NCI-H69 (cell line): ENCODE measurements at regions not wholly inside any gene's neighbourhood (a gene's known extent, or its start where the extent isn't known, plus 50 kb on each side); places are given as distances from the start of the nearest gene placed in this dataset.

Experiments
- DNase-seq: peaks from one replicate; lab custom pipeline; 2025; lab: John Stamatoyannopoulos, UW

DNA sequence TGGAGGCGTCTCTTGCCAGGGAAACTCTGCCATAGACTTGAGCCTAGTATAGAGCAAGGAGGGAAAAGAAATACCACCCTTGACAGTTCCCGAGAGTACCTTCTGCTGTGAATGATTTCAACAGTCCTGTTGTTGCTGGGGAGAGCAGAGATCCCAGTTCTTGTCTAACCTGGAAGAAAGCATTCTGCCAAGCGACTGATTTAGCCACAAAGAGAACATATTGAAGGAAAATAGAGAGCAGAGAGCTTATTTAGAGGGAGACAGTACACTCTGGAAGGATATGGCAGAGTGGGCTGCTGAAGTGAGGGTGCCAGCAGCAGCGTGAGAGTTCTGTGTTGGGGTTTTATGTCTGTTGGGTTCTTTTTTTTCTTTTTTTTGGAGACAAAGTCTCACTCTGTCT is 966.9 kb upstream of the TMEM132C start:
- no peak for DNase-seq

DNA sequence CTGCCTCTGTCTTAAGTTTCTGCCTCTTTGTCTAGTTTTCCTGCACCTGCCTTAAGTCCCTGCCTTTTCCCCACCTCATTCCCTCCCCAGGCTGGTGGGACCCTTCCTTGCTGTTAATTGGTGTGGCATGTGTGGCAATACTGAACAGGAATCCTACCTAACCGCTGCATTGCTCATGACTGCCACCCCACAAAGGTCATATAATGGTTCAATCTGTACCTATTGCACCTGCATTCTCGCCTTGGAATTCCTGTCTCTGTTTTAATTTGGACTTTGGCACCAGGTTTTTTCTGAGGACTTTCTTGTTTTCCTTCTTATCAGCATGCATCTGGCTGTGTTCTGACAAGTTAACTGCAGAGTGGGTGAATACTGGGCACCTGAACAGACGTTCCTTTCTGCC is 966.2 kb upstream of the TMEM132C start:
- no peak for DNase-seq

DNA sequence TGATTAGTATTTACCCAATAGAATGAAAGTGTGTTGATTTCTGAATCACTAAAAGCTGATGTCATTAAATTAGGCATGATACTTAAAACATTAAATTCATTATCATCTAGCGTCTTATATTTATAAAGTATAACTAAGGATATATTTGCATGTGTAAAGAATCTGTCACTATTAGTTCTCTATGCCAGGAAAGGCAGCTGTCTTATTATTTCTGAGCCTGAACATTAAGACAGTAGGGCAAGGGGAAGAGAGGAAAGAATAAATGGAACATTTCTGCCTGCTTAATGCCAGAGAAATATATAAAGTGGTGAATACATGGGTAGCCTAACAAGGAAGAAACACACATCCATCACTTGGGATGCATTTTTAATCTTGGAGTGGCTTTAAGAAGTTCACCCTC is 965.1 kb upstream of the TMEM132C start:
- no peak for DNase-seq

DNA sequence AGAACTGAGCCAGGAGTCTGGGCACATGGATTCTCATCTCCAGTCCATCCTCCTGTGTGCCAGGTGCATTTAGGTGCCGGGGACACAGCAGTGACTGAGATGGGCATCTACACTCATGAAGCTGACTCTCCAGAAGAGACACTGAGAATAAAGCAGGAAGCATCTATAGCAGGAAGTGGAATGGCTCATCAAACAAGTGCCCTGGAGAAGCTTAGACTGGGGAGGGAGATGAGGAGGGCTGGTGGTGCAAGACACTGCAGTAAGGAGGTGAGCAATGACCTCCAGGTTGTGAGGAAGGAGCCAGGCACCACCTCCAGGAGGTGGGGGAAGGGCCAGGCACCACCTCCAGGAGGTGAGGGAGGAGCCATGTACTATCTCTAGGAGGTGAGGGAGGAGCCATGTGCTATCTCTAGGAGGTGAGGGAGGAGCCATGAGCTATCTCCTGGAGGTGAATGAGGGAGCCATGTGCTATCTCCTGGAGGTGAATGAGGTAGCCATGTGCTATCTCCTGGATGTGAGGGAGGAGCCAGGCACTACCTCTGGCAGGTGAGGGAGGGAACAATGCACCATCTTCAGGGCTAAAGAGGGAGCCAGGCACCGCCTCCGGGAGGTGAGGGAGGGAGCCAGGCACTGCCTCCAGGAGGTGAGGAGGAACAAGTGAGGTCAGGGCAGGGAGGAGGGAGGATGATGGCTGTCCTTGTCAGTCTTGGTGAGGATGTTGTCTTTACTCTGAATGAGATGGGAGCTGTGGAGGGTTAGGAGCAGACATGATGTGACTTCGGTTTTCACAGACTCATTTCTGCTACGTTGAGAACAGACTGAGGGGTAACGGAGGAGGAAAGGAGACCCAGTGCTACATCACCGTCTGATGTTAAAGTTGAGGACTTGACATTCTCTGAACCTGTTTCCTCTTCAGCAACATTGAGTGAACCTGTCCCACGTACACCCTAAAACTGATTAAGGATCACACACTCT is 961.9 kb upstream of the TMEM132C start:
- no peak for DNase-seq

DNA sequence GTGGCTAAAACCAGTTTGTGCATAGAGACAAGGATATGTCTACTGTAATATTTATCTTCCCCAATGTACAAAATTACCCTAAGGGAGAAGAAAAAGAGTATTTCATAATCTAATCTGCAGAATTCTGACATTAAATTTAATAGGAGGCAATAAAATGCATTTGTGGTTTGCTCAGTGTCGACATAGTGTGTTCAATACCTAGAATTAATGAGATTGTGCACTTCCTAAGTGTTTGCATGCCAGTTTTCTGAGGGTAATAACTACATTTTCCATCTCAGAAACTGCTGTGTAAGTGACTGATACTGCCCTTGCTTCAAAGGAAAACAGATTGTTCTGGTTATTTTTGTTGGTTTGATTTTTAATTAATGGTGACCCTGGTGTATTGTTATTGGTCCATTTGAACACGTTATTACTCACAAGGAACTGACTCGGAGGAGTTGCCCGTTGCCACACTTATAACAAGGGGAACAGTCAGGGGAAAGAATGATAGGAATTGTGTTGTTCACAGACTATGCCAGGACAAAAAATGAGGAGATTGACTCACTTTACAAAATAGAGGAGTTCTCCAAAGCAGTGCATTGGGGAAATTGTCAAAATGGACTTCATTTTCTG is 960.3 kb upstream of the TMEM132C start:
- DNase-seq = no peak

DNA sequence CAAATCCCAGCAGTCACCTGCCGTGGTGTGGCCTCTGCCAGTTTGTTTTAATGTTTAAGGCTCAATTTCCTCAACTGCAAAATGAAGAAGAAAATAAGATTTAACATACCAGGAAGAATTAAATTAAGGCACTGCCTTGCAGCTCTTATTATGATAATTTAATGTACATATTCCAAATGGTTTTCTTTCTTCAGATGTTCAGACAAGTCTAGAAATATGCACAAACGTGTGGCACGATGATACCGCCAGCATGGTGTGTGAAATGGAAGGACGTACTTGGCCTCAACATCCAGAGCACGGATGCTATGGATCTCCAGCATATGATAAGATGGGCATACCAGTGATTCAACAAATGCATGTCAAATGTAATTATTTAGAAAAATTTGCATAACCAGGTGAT is 959.4 kb upstream of the TMEM132C start:
- DNase-seq = no peak

DNA sequence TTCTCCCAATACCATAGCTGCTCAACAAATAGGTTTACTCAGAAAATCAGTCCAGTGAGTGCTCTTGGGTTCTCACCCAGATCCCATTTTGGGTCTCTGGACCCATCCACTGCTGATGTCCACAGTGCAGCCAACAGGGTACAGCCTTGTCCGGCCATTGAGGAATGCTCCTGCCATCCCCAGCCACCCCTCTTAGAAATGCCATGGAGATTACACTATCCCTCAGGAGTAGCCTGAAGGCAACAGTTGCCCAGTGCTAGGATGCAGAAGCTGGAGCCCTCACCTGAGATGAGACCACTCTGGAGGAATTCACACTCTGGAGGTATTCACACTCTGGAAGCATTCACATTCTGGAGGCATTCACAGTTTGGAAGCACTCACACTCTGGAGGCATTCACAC is 958.8 kb upstream of the TMEM132C start:
- no peak for DNase-seq

DNA sequence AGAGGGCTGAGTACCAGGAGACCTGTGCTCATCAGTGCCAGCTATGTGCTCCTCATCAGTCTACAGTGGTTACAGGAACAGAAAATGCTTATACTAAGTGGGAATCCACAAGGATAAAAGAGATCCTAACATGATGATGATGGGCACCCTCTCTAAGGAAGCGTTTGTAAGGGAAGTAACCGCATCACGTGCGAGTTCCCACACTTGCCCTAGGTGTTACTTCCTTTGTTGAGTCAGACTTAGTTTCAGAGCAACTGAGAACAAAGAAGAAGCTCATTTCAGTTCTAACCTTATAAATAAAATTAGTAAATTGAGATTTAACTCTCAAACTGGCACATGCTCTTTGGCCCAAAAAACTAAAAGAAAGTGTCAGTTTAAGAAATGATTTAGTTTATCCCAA is 956.4 kb upstream of the TMEM132C start:
- no peak for DNase-seq

DNA sequence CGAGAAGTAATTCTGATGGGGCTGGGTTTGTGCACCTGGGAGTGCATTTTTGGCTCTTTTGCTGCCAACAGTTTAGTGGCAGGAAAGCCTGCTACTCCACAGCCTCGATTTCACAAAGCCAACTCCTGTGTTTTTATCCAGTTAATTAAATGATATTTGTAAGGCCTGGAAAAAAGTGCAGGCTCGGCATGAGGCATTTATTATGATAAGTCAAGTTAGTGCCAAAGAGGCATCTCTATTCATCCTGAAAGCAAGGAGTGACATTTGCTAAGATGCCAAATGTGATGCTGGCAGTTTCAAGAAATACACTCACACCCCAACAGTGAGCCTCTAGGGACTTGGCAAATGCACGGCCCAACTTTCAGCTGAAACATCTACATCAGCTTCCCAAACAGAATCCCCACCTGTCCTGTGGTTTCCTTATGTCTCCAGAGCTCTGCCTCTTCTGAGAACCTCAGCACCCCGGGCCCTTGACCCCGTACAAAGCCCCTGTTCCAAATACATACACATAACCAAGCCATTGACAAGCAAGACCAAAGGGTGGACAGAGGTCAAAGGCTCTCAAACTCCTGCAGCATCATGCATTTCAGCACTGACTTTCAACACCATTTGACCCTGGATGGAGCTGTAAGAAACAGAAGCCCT is 955.1 kb upstream of the TMEM132C start:
- no peak for DNase-seq

DNA sequence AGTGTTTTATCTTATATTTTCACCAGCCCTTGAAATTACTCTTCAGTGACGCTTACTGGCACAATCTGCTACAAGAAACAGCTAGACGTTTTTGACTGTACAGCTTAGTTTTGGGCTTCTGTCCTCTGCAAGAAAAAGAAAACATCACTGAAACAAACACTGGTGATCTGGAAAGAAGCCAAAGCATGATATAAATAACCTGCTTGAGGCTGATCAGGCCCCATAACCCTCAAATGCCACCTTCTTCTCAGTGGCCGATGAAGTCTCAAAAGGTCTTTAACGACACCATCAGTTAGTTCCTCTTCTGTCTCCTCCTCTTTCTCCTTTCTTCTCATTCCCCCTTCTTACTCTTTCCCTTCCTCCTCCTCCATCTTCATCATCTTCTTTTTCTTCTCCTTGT is 942.3 kb upstream of the TMEM132C start:
- DNase-seq = no peak

DNA sequence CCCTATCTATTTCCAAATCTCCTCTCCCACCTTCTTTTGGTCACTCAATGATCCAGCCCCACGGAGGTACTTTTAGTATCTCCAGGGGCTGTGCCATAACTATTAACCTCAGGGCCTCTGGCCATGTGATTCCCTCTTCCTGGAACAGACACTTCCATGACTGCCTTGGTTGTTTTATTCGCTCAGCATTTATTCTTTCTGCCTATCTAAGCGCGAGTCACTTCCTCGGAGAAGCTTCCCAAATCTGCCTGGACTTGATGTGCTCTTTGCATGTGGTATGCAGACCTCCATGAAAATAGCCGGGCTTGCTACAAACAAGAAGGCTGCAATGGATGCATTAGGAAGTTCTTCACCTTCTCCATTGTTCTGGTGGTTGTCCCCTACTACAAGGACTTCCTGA is 939.0 kb upstream of the TMEM132C start:
- no peak for DNase-seq

DNA sequence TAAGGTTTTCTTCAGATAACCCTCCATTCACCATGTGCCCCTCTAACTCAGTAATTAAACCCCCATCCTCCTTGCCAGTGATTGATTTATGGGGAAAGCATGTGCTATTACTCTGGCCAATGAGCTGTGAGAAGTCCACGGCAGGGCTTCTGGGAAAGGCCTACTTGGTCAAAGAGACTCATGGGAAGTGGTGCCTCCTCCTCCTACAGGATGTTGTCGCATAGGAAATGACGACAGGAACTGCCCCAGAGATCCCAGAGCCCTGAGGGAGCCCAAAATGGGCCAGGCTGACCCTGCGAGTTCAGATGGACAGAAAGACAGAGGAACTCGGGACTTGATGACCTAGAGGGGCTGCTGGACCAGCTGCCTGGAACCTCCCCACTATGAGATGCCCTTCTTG is 938.1 kb upstream of the TMEM132C start:
- DNase-seq = no peak

DNA sequence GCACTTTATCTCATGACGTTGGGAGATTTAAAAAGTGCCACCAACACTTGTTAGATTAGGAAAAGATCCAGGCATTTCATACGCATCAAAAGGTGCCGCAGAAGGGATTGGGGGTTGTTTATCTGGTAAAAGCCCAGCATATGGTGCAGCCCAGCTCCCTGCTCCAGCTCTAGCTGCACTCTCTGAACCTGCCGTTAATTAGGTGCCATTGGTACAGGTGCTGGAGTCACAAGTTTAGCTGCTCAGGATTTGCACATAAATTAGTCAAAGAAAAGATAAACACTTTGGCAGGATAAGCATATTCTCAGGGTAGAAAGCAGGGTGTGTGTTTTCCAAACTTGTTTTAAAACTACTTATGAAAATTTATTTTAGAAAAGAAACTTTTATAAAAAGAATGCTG is 932.6 kb upstream of the TMEM132C start:
- no peak for DNase-seq

DNA sequence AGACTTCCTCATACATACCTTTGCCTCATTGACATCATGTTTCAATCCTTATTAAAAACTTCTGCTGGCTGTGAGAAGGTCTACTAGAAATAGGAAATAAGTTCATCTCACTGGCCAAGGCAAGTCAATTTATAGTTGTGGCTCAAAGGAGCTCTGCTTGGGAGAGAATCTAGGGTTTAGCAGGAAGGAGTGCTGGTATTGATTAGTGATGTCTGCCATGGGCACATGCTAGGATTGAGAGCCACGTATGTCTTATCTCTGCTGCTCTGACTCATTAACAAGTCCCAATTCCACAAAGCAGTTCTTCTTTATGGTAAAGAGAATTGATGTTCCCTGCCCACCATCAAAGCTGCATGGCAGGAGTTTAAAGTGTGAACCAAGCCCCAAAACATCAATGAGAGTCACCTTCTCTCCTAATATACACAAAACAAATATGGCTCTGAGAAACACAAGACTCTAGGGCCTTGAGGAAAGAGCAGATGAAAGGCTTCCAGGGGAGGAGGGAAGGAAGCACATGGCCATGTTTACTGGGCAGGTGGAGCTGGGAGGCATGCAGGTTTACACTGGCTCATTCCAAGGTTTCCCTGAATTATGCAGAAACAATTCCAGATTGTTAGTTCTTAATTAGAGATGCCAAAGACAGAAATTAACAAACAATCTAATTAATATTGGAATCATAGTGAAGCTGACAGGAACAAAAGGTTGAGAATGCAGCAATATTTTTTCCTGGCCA is 931.9 kb upstream of the TMEM132C start:
- DNase-seq = no peak

DNA sequence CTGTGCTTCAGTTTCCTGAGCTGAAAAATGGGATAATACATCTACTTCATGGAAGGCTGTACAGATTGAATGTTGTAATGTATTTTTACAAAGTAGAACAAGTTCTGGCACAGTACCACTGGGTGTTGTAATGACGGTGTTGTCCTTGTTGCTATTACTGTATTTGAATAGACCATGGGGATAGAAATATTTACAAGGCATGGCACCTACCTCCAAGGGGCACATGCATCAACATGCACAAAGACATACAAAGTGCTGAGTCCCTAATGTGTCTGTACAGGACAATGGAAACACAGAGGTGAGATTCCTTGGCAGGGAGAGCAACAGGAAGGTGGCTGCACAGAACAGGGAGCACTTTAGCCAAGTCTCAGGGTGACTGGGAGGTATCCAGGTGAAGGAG is 930.6 kb upstream of the TMEM132C start:
- no peak for DNase-seq

DNA sequence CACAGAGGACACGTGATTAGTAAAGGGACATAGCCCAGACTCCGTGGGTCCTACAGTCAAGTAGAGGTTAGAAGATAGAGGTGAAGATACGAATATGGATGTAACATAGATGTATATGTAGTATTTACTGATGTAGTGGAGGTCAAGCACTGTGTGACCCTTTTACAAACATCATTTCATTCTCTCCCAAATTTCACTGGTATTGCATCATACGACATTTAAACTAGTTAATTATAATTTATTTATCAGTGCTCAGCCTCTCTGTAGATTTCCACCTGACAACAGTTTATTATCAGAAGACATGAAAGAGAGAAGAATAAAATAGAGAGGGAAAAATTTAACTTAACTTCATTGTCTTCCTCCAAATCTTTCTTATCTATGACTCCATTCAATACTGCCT is 927.9 kb upstream of the TMEM132C start:
- DNase-seq = no peak

DNA sequence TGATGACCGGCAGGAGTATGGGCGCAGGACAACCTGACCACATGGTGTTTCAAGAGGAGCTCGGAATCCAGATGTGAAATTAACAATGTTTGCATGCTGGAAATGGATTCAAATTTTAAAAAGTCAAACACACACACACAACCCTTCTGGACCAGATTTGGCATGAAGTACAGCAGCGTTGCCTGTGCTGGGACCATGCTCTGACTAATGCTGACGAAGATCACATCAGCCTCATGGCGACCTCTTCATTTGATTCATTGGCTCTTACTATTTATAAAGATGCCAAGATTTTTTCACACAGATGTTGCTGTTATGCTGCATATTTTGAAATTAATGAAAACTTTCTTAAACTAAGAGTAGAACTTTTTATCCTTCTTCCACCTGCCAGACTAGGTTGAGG is 926.6 kb upstream of the TMEM132C start:
- DNase-seq = no peak

DNA sequence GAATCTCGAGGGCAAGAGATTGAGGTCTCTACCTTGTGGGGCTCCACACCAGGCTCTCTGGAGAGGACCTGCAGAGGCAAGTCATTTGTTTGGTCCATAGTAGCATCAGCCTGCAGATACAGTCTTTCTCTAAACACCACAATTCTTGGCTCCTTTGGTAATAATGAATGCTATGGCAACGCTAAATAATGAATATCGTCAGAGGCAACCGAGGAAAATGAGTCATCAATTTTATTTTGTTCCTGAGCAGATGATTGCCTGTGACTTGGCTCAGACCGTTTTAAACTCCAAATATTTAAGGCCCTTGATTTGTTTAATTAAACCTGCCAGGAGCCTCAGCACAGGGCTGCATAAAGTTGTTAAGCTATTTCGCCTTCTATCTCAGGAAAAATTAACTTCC is 924.1 kb upstream of the TMEM132C start:
- DNase-seq = no peak

DNA sequence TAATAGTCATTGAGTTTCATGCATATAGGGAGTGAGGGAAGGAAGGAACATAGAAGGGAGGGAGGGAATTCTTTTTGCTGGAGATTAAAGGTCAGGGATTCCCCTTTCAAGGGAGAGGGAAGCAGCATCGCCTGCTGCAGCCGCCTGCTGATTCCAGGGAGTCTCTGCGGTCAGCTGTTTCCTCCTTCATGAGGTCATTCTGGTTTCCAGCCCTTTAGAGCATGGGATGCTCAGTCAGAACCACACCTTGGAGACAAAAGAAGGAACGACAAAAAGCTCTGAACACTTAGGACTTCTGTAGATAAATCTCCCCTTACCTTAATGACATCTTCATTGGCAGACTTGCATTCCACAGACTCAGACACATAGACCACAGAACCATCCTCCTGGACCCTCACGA is 923.0 kb upstream of the TMEM132C start:
- no peak for DNase-seq

DNA sequence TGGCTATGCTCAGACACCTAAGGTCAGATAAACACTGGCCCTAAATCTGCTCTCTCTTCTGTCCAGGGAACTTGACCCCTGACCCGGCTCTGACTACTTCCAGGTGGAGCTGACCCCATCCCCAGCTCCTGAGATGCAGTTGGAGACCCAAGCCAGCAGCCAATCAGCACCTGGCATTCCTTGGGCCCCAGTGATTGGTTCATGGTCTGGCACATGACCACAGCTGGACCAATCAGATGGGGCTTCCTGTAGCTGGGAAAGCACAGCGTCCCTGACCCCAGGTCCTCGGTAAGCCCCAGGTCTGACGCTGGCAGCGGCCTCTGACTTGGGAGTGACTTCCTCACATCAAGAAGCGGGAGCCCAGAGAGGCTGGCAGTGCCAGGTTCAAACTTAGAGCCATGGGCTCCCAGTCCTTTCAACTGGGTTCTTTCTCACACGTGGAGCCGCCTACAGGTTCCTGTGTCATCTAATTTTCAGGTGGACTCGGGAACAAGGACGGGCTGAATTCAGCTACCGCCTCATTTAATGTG is 915.4 kb upstream of the TMEM132C start:
- DNase-seq = no peak

DNA sequence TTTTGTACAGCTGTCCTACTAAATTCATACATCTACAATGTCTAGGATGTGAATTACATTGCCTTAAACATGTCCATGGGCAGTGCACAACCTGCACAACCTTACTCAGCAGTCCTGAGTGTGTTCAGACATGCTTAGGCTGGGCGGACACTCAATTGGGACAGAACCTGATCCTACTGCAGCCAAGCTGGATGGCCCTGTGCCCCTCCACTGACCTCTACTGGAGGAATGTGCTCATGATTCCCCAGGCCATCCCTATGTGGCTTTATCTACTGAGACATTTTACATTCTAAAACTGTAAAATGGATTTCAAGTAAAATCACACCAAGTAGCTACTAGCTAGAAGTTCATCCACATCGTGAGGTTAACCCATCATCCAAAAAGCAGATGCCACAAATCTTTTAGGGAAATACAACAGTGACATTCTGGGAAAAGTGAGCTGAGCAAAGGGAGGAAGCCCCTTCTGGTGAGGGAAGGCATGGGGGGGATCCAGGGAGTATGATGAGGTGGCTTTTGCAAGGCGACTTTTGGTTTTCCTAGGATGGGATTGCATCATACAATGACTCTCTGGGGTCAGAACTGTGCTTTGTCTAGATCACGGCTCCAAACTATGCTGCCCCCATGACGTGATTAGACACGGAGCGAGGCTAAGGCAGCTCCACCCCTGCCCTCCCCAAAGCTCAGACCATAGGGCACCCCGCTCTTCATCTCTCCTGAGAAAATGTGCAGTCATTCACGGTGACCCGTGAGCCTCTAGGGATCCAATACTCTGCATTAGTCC is 911.7 kb upstream of the TMEM132C start:
- DNase-seq = no peak
